ENCODE measurements at regions not wholly inside any gene's neighbourhood (a gene's known extent, or its start where the extent isn't known, plus 50 kb on each side); places are given as distances from the start of the nearest gene placed in this dataset.

- no peak for TF ChIP-seq CTCF (IDR thresholded peaks at IDR 0.05)
- TF ChIP-seq ZFX (IDR thresholded peaks at IDR 0.05; ENCODE audit: borderline replicate concordance): no peak
These were observed 129.7 kb upstream of the TNP1 start for GRCh38 chr2:216989340-216990129.
